ENCODE measurements at regions not wholly inside any gene's neighbourhood (a gene's known extent, or its start where the extent isn't known, plus 50 kb on each side); places are given as distances from the start of the nearest gene placed in this dataset.

DNA sequence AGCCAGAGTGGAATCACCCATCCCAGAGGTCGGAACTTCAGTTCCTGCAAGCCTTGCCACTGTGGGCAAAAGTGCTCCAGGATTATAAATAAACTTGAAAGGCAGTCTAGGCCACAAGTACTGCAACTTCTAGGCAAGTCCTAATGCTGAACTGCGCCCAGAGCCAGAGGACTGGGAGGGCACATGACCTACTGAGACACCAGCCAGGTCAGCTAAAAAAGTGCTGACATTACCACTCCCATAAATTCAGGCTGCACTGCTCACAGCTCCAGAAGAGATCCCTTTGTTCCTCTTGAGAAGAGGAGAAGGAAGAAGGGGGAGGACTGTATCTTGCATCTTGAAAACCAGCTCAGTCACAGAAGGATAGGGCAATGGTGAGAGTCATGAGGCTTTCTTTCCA is 1084.1 kb upstream of the PHF14 start (continued):
- TF ChIP-seq, protein P1, sequence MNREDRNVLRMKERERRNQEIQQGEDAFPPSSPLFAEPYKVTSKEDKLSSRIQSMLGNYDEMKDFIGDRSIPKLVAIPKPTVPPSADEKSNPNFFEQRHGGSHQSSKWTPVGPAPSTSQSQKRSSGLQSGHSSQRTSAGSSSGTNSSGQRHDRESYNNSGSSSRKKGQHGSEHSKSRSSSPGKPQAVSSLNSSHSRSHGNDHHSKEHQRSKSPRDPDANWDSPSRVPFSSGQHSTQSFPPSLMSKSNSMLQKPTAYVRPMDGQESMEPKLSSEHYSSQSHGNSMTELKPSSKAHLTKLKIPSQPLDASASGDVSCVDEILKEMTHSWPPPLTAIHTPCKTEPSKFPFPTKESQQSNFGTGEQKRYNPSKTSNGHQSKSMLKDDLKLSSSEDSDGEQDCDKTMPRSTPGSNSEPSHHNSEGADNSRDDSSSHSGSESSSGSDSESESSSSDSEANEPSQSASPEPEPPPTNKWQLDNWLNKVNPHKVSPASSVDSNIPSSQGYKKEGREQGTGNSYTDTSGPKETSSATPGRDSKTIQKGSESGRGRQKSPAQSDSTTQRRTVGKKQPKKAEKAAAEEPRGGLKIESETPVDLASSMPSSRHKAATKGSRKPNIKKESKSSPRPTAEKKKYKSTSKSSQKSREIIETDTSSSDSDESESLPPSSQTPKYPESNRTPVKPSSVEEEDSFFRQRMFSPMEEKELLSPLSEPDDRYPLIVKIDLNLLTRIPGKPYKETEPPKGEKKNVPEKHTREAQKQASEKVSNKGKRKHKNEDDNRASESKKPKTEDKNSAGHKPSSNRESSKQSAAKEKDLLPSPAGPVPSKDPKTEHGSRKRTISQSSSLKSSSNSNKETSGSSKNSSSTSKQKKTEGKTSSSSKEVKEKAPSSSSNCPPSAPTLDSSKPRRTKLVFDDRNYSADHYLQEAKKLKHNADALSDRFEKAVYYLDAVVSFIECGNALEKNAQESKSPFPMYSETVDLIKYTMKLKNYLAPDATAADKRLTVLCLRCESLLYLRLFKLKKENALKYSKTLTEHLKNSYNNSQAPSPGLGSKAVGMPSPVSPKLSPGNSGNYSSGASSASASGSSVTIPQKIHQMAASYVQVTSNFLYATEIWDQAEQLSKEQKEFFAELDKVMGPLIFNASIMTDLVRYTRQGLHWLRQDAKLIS (CRISPR knock-in tag; IDR thresholded peaks at IDR 0.05; ENCODE audit: borderline replicate concordance) = no peak
- TF ChIP-seq GRHL2 (CRISPR knock-in tag; IDR thresholded peaks at IDR 0.05; ENCODE audit: insufficient replicate concordance, severe bottlenecking) = no peak
- no peak for TF ChIP-seq CTCF (IDR thresholded peaks at IDR 0.05)
- no peak for TF ChIP-seq CREM (CRISPR knock-in tag; IDR thresholded peaks at IDR 0.05)

GRCh38 chr7:9890092-9890491 is 1083.6 kb upstream of the PHF14 start:
- Mint-ChIP-seq H3K36me3 (peaks cover 10% of the 10 kb centered on the region), H3K27me3 (ENCODE audit: low read depth) (no peaks in the 10 kb centered on the region; the same call in 1 of the 2 replicates), H3K4me1 (peaks cover 11% of the 10 kb centered on the region), H3K27ac (no peak overlapping the region), H3K9me3 (peaks cover 39% of the 10 kb centered on the region), H3K4me3 (no peak overlapping the region)
- no peak for TF ChIP-seq NR1H2 (CRISPR knock-in tag; IDR thresholded peaks at IDR 0.05)
- TF ChIP-seq CTCF (IDR thresholded peaks at IDR 0.05) = peak; percentile 29; the same call in 1 of the 2 replicates
- TF ChIP-seq USF1 (CRISPR knock-in tag; IDR thresholded peaks at IDR 0.05) = no peak
- TF ChIP-seq CREB1 (CRISPR knock-in tag; IDR thresholded peaks at IDR 0.05) = no peak
- TF ChIP-seq NFE2L1 (CRISPR knock-in tag; IDR thresholded peaks at IDR 0.05) = no peak
- no peak for TF ChIP-seq AR (CRISPR knock-in tag; IDR thresholded peaks at IDR 0.05)
- no peak for TF ChIP-seq MXD4 (CRISPR knock-in tag; IDR thresholded peaks at IDR 0.05; ENCODE audit: borderline replicate concordance)
- ChIA-PET CTCF (interaction anchor here (0.7 kb wide), 3 partner anchors 48 to 1456 kb away, joined by 3 to 4 read pairs (median 4); no protein-coding TSS in a partner anchor), POLR2A (no interaction called here)
- ATAC-seq (peak; percentile 82), DNase-seq (ENCODE audit: low spot score) (peak; percentile 43)

- CTCF ChIA-PET = no interaction called here
- TF ChIP-seq ZNF263 (CRISPR knock-in tag; IDR thresholded peaks at IDR 0.05; ENCODE audit: low read depth) (no peak), ATF1 (CRISPR knock-in tag; IDR thresholded peaks at IDR 0.05) (no peak), SOX15 (CRISPR knock-in tag; IDR thresholded peaks at IDR 0.05) (no peak)
- Mint-ChIP-seq H3K9me3 (peaks cover 47% of the 10 kb centered on the region), H3K27me3 (ENCODE audit: low read depth) (no peaks in the 10 kb centered on the region; the same call in 1 of the 2 replicates), H3K27ac (no peak overlapping the region), H3K36me3 (peaks cover 10% of the 10 kb centered on the region), H3K4me1 (peaks cover 11% of the 10 kb centered on the region), H3K4me3 (no peak overlapping the region)
- POLR2A ChIA-PET = no interaction called here
- DNase-seq (ENCODE audit: low spot score) = no peak
- ATAC-seq = no peak
These were observed 1082.6 kb upstream of the PHF14 start for GRCh38 chr7:9891056-9891455.

Data from WTC11 (cell line).